GM19395 (cell line): ENCODE measurements at regions not wholly inside any gene's neighbourhood (a gene's known extent, or its start where the extent isn't known, plus 50 kb on each side); places are given as distances from the start of the nearest gene placed in this dataset.
"Not testable (repeated sequence)": the region's sequence is repeated elsewhere in the genome, so short reads cannot be mapped to it uniquely, and the experiment has no call there.

Experiments
- ATAC-seq: cut with Tn5 transposase; IDR thresholded peaks from one replicate; pipeline ENCODE4 v1.9.1; 2021; ENCODE audit warnings: mild to moderate bottlenecking, moderate library complexity; ENCODE audit not compliant: unreplicated experiment

GRCh38 chr11:106276859-106277436 lies 199.5 kb downstream of the AASDHPPT start:
- no peak for ATAC-seq

DNA sequence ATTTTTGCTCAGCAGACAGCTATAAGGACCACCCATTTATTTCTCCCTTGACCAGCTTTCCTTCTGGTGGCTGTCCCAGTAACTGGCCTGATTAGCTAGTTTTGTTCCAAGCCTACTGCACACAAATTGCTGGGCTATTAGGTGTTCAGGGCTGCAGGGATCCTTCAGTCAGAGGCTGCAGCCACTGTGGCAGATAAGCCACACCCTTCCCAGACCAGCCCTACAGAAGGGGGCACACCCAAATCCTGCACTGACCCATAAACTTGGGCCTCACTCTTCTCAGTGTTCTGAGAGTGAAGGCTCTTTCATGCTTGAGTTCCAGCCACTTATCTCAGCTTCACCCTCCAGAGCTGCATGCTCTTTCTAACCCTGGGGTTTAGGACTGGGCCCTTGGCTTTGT lies 200.0 kb downstream of the AASDHPPT start:
- ATAC-seq = no peak

- no peak for ATAC-seq
Observed at GRCh38 chr11:106278391-106278790, 200.9 kb downstream of the AASDHPPT start.

GRCh38 chr11:106280036-106280435 lies 202.6 kb downstream of the AASDHPPT start:
- no peak for ATAC-seq

GRCh38 chr11:106281455-106282173 lies 204.2 kb downstream of the AASDHPPT start:
- no peak for ATAC-seq

DNA sequence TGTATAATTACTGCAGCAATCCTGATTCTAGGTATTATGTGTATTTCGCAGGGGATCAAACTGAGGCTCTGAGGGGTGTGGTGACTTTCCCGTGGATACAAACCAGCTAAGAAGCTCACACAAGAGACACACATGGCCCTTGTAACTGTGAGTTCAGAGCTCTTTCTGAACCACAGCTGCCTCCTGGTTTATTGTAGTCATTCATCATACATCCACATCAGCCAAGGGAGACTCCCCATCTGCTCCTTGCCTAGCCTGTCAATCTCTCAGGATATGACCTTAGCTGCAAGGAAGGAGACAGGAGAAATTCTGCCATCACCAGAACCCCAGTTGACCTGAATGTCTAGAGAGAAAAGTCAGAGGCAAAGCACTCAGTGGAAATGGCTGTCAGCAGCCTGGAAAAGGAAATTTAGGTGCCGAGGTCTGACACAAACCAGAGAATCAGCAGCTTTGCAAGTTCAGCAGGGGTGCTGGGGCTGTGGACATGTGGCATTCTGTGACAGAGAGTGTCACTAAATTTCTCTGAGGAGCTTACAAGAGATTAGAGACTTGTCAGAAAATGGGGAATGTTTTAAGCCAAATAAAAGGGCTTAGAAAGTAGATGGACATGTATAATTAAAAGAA lies 209.5 kb downstream of the AASDHPPT start:
- no peak for ATAC-seq

DNA sequence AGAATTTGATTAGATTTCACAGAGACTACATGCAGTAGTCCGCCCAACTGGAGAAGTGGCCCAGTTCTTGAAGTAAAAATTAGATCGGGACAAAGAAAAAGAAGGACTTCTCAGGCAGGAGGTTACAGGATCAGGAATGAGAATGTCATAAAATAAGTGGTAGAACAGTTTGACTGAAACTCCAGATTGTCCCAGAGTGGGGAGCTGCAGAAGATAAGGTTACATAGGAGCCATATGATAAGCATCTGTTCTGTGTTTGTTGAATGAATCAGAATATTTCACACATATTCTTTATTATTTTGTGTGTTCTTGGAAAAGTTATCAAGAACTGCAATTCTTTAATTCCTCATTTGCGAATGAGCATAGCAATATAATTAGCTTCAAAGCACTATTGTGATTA lies 210.6 kb downstream of the AASDHPPT start:
- ATAC-seq = no peak

DNA sequence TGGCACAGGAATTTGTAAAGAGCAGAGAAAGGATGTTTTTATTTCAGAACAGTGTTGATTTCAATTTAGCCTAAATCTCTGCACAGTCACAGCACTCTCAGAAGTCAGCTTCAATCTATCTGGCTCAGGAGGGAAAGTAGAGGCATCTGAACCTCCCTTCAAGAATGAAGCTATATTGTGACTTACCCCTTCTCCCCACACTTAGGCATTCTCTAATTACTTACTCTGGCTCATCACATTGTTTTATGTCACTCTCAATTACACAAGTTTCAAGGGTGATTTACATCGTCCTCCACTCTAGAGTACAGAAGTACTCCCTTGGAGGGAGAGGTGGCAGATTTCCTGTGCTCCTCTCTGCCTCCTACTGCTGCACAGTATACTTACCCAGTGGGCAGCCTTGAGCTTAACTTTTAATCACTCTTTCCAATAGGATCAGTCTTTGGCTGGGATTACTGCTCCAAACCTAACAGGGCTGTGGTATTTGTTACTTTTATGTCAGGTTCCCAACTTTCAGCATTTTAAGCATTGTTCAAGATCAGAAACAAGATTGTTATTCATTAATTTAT lies 211.4 kb downstream of the AASDHPPT start:
- ATAC-seq = no peak

DNA sequence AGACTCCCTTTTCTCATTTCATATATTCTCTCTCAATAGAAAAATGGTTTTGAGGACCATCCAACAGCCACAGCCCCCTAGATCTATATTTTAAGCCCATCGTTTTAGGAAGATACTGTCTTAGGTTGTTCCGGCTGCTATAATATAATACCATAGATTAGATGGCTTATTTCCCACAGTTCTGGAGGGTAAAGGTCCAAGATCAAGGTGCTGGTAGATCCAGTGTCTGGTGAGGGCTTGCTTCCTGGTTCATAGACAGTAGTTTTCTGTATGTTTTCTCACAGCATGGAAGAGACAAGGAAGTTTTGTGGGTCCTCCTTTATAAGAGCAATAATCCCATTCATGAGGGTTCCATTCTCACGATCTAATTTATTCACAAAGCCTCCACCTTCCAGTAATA lies 215.1 kb downstream of the AASDHPPT start:
- ATAC-seq = no peak

DNA sequence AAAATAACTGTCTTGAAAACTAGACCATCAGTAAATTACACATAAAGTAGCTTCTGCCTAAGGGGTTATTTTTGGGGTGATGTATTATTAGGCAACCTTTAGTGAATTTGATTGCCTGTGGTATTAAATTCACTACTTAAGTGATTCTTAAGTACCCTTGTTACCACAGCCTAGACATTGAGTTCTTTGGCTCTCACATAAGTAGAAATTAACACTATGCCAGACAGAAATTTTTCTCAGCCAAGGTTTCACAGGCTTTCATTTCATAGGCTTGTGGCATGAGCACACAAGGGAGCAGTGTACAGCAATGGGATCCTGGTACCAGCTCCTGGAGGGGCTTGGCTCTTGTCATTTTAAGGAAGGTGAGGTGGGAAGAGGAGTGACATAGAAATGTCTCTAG lies 218.5 kb downstream of the AASDHPPT start:
- ATAC-seq = no peak

GRCh38 chr11:106302416-106302815 lies 225.0 kb downstream of the AASDHPPT start:
- ATAC-seq = no peak

DNA sequence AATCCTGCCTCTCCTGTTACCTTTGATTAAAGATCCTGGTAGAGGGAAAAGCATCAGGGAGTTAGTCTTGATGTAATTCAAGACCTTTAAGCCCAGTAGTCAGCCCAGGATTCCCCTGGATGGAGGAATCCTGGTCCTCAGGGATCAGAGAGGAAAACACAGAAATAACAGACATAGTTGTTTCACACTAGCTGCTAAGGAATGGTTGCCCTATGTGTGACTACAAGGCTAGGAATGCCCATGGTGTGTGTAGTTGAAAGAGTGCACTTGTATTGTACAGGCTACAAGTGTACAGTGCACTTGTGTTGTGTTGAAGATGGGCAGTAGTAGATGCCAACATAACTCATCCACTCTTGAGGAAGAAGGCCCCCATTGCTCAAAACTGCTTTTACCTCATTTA lies 226.8 kb downstream of the AASDHPPT start:
- no peak for ATAC-seq

DNA sequence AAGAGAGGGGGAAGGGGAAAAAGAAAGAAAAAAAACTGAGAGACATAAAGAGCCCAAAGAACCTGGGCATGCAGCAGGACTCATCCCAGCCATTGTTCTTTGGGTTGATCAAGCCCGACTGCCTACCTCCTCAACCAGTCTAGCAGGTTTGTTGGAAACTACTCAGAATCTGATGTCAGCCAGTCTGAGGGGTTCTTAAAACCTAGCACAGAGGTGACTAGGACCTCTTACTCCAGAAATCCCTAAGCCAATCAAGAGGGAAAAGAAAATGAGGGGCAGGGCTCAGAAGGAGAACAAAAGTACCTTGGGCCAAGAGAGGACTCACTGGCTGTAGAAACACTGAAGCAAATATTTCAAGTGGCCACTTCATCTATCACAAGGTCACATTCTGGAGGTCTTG lies 228.0 kb downstream of the AASDHPPT start:
- no peak for ATAC-seq

DNA sequence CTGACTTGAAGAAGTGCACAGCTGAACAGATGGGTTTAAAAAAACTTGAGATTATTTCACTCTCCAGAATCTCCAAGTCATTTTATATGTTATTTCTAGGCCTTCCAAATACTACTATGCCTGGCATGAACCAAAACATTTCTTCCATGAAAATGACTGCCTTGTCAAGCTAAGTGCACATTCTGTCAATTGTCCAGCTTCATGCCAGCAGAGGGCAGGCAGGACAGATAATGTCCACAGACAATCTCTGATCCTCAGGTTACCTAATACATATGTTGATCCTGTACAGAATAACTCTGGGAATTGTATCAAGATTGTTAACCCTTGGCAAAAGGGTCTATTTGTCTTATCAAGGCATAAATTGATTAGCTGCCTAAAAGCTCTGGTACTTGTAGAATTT lies 229.5 kb downstream of the AASDHPPT start:
- ATAC-seq = no peak

DNA sequence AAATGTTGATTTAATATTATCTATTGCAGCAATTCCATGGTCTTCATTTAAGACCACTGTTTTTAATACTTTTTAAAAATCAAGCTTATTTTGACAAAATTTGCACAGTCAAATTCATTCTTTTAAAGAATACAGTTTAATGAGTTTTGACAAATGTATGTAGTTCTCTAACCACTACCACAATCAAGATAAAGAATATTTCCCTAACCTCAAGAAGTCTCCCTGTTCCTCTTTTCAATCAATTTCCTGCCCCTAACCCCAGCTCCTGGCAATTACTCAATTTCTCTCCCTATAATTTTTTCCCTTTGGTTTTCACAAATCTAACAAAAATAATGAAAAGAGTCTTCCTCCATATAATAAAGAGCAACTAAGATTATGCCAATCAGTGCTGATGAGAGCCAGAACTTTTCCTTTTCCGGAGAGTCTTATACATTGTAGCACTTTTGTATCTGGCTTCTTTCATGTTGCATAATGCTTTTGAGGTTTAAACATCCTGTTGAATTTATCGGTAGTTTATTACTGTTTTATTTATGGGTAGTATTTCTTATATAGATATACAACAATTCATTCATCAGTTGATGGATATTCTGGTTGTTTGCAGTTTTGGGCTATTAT lies 231.7 kb downstream of the AASDHPPT start:
- no peak for ATAC-seq

- ATAC-seq = no peak
Observed at GRCh38 chr11:106311531-106312230, 234.2 kb downstream of the AASDHPPT start.

DNA sequence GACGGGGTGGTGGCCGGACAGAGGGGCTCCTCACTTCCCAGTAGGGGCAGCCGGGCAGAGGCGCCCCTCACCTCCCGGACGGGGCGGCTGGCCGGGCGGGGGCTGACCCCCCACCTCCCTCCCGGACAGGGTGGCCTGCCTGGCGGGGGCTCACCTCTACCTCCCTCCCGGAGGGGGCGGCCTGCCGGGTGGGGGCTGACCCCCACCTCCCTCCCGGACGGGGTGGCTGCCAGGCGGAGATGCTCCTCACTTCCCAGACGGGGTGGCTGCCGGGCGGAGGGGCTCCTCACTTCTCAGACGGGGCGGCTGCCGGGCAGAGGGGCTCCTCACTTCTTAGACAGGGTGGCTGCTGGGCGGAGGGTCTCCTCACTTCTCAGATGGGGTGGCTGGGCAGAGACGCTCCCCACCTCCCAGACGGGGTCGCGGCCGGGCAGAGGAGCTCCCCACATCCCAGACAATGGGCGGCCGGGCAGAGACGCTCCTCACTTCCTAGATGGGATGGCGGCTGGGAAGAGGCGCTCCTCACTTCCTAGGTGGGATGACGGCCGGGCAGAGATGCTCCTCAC lies 239.8 kb downstream of the AASDHPPT start:
- not testable (repeated sequence) for ATAC-seq

DNA sequence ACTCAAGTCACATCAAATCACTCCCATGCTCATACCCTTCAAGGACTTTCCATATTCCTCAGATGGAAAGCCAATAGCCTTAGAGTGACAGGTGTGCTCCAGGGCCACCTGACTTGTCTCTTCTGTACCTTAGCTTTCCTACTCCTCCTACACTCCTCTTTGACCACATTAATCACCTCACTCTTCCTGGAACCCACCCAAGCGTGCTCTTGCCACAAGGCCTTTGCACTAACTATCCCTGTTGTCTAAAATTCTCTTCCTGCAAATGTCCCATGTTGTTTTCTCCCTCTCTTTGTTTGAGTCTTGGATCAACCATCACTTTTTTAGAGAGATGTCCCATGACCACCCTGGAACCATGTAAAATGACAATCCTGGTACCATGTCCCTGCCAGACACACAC lies 244.1 kb downstream of the AASDHPPT start:
- ATAC-seq = no peak

DNA sequence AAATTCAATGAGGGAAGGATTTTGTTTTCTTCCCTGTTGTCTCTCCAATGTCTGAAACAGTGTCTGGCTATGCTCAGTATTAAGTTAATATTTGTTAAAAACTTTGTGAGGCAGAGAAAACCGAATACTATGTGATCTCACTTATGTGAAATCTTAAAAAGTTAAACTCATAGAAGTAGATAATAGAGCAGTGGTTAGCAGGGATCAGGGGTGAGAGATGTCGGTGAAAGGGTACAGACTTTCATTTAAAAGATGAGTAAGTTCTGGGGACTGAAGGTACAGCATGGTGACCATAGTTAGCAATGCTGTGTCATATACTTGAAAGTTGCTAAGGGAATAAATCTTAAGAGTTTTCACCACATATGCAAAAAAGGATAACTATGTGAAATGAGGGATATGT lies 244.6 kb downstream of the AASDHPPT start:
- no peak for ATAC-seq

DNA sequence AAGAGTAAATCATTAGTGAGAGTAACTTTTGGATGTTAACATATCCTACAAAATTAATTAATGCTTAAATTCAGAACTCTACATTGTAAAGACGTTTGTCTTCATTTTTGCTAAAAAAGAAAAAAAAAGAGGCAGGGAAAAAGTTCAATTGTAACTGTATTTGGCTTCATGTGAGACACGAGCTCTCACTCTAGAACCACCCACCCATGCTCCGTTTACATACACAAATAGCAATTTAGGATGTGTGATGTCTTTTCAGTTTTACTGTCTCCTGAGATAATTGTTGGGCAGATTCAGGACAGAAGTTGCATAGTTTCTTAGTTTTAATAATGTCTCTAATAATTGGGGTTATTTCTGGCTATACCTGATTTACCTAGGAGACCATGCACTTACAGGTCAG lies 248.6 kb downstream of the AASDHPPT start:
- ATAC-seq = no peak

DNA sequence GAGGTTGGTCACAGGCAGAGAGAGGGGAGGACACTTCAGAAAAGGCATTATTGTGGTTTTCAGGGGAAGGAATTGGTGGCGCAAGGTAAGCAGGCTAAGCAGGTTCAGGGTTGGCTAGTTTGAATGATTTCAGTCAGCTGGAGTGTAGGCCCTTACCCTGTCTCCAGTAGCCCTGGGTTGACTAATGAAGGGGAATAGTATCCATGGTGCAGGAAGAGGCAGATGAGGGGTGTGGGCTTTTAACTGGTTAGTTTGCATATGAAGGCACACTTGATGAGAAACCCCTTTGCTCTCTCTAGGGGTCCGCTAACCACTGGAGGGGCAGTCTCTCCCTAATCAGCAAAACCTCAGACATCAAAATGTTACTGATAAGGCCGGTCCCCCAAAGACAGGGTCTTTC lies 249.7 kb downstream of the AASDHPPT start:
- ATAC-seq = no peak
